PC-3 (cell line): ENCODE measurements at regions not wholly inside any gene's neighbourhood (a gene's known extent, or its start where the extent isn't known, plus 50 kb on each side); places are given as distances from the start of the nearest gene placed in this dataset.

ENCODE experiments used
- ATAC-seq: fragments of 200-7000 bp; cut with Tn5 transposase; 2 replicates; pipeline ENCODE4 v1.9.1; 2020; ENCODE audit warnings: mild to moderate bottlenecking, moderate library complexity
- BruUV-seq: library from RNA; stranded (reverse); fragments of 400-500 nt; replicated peaks from 2 replicates; lab custom pipeline; 2021; lab: Mats Ljungman, UMichigan
- CTCF ChIA-PET: fragments of 300-600 bp; sonication (Branson Sonifier 250); formaldehyde crosslinking; loops from one replicate; lab custom pipeline; 2022; ENCODE audit warnings: antibody characterized with exemption; lab: Charles Lee
- POLR2A ChIA-PET: fragments of 300-600 bp; sonication (Branson Sonifier 250); formaldehyde crosslinking; loops from one replicate; lab custom pipeline; 2022; ENCODE audit warnings: antibody characterized with exemption; ENCODE audit not compliant: unreplicated experiment; lab: Charles Lee
- DNase-seq: peaks from one replicate; pipeline ENCODE4 v3.0.0-alpha.2; 2015
- H2AFZ ChIP-seq: fragments of 300-600 bp; sonication (generic); 2 replicates; pipeline ENCODE4 v1.6.0; 2016; ENCODE audit warnings: antibody characterized with exemption, low read length
- H3F3A ChIP-seq: fragments of 300-600 bp; sonication (generic); one replicate; pipeline ENCODE4 v1.6.0; 2017; ENCODE audit warnings: antibody characterized with exemption, low read length, control low read depth, mild to moderate bottlenecking; ENCODE audit not compliant: unreplicated experiment
- H3K27ac ChIP-seq: fragments of 300-600 bp; sonication (generic); 2 replicates; pipeline ENCODE4 v1.5.1; 2016; ENCODE audit warnings: mild to moderate bottlenecking, low read length
- H3K27me3 ChIP-seq: fragments of 300-600 bp; sonication (generic); 2 replicates; pipeline ENCODE4 v1.6.1; 2016; ENCODE audit warnings: low read length, mixed read lengths
- H3K36me3 ChIP-seq: fragments of 300-600 bp; sonication (generic); 2 replicates; pipeline ENCODE4 v1.6.1; 2016; ENCODE audit warnings: low read depth, mixed run types, low read length, mixed read lengths
- H3K4me1 ChIP-seq: fragments of 300-600 bp; sonication (generic); 2 replicates; pipeline ENCODE4 v1.5.1; 2016; ENCODE audit warnings: low read length; ENCODE audit not compliant: insufficient read depth
- H3K4me2 ChIP-seq: fragments of 300-600 bp; sonication (generic); 2 replicates; pipeline ENCODE4 v1.6.0; 2016; ENCODE audit warnings: low read length
- H3K4me3 ChIP-seq: fragments of 300-600 bp; sonication (generic); 2 replicates; pipeline ENCODE4 v1.5.1; 2016; ENCODE audit warnings: mild to moderate bottlenecking, low read length, mixed read lengths
- H3K79me2 ChIP-seq: fragments of 300-600 bp; sonication (generic); 2 replicates; pipeline ENCODE4 v1.6.1; 2017; ENCODE audit warnings: low read length, mixed read lengths
- H3K9ac ChIP-seq: fragments of 300-600 bp; sonication (generic); 2 replicates; pipeline ENCODE4 v1.6.0; 2016; ENCODE audit warnings: mild to moderate bottlenecking, low read length
- H3K9me2 ChIP-seq: fragments of 300-600 bp; sonication (generic); replicated peaks from 2 replicates; pipeline ENCODE4 v1.6.1; 2016; ENCODE audit warnings: mixed run types, low read length, mixed read lengths
- H3K9me3 ChIP-seq: fragments of 300-600 bp; sonication (generic); 2 replicates; pipeline ENCODE4 v1.6.1; 2016; ENCODE audit warnings: low read length, mixed read lengths
- H4K20me1 ChIP-seq: fragments of 300-600 bp; sonication (generic); 2 replicates; pipeline ENCODE4 v1.6.1; 2016; ENCODE audit warnings: low read length, mixed read lengths
- CTCF ChIP-seq: fragments of 300-600 bp; sonication (generic); conservative IDR thresholded peaks from 2 replicates; pipeline ENCODE4 v1.5.1; 2017; ENCODE audit warnings: antibody characterized with exemption, low read depth, mild to moderate bottlenecking, low read length
- EZH2 ChIP-seq: fragments of 300-600 bp; sonication (generic); IDR thresholded peaks from one replicate; pipeline ENCODE4 v1.6.1; 2017; ENCODE audit warnings: antibody characterized with exemption, mild to moderate bottlenecking, low read length; ENCODE audit not compliant: unreplicated experiment
- EZH2phosphoT487 ChIP-seq: fragments of 300-600 bp; sonication (generic); IDR thresholded peaks from 2 replicates; pipeline ENCODE4 v1.6.1; 2018; ENCODE audit warnings: mild to moderate bottlenecking, antibody characterized with exemption, low read length, borderline replicate concordance
- intact Hi-C: fragments of 100-400 bp; cut with micrococcal nuclease; formaldehyde crosslinking; loops from 2 replicates; pipeline ENCODE4 v1.9.0; 2023

- no peaks in the 10 kb centered on the region for H3K79me2 ChIP-seq
- H4K20me1 ChIP-seq, result no peaks in the 10 kb centered on the region
- H3K27ac ChIP-seq, result no peak overlapping the region
- POLR2A ChIA-PET, result no interaction called here
- H3K9me3 ChIP-seq, result no peaks in the 10 kb centered on the region
- no peak overlapping the region for H2AFZ ChIP-seq
- BruUV-seq, result no TSS peak
- H3K4me2 ChIP-seq, result no peak overlapping the region
- no peak for ATAC-seq
- H3K4me3 ChIP-seq, result no peak overlapping the region
- H3K9me2 ChIP-seq, result no peaks in the 10 kb centered on the region
- intact Hi-C loops, result no loop called here
- H3K9ac ChIP-seq, result no peak overlapping the region
- no peak for DNase-seq
- no peaks in the 10 kb centered on the region for H3K4me1 ChIP-seq
- TF ChIP-seq EZH2phosphoT487 (no peak), EZH2 (no peak), CTCF (no peak)
- CTCF ChIA-PET, result no interaction called here
- H3K27me3 ChIP-seq, result peaks cover 54% of the 10 kb centered on the region
- no peaks in the 10 kb centered on the region for H3K36me3 ChIP-seq
- no peaks in the 10 kb centered on the region for H3F3A ChIP-seq
Measured at GRCh38 chr4:54548098-54548620, 109.6 kb upstream of the KIT start.

- no peaks in the 10 kb centered on the region for H3K4me1 ChIP-seq
- H2AFZ ChIP-seq, result no peak overlapping the region
- no peak overlapping the region for H3K27ac ChIP-seq
- H3K27me3 ChIP-seq, result peaks cover 57% of the 10 kb centered on the region
- H4K20me1 ChIP-seq, result no peaks in the 10 kb centered on the region
- no TSS peak for BruUV-seq
- DNase-seq (no peak), ATAC-seq (no peak)
- H3K36me3 ChIP-seq, result no peaks in the 10 kb centered on the region
- TF ChIP-seq EZH2 (no peak), CTCF (no peak), EZH2phosphoT487 (no peak)
- intact Hi-C loops, result no loop called here
- POLR2A ChIA-PET, result no interaction called here
- no peak overlapping the region for H3K4me3 ChIP-seq
- no peaks in the 10 kb centered on the region for H3K79me2 ChIP-seq
- CTCF ChIA-PET, result no interaction called here
- H3K9me2 ChIP-seq, result no peaks in the 10 kb centered on the region
- no peak overlapping the region for H3K4me2 ChIP-seq
- no peak overlapping the region for H3K9ac ChIP-seq
- H3K9me3 ChIP-seq, result no peaks in the 10 kb centered on the region
- H3F3A ChIP-seq, result no peaks in the 10 kb centered on the region
Measured at GRCh38 chr4:54548831-54549460, 108.8 kb upstream of the KIT start.

- TF ChIP-seq EZH2phosphoT487, result no peak
- TF ChIP-seq CTCF, result no peak
- TF ChIP-seq EZH2, result no peak
- no peaks in the 10 kb centered on the region for H3K9me3 ChIP-seq
- H3K27me3 ChIP-seq, result peaks cover 49% of the 10 kb centered on the region
- no peaks in the 10 kb centered on the region for H3K36me3 ChIP-seq
- intact Hi-C loops, result no loop called here
- H2AFZ ChIP-seq, result no peak overlapping the region
- no peaks in the 10 kb centered on the region for H4K20me1 ChIP-seq
- no peaks in the 10 kb centered on the region for H3K79me2 ChIP-seq
- DNase-seq (peak; percentile 23), ATAC-seq (no peak)
- H3K4me1 ChIP-seq, result no peaks in the 10 kb centered on the region
- no TSS peak for BruUV-seq
- ChIA-PET POLR2A (no interaction called here), CTCF (no interaction called here)
- no peaks in the 10 kb centered on the region for H3K9me2 ChIP-seq
- H3K4me2 ChIP-seq, result no peak overlapping the region
- H3K9ac ChIP-seq, result no peak overlapping the region
- no peak overlapping the region for H3K27ac ChIP-seq
- H3F3A ChIP-seq, result no peaks in the 10 kb centered on the region
- H3K4me3 ChIP-seq, result no peak overlapping the region
Measured at GRCh38 chr4:54550395-54551171, 107.2 kb upstream of the KIT start.
